ENCODE measurements at regions not wholly inside any gene's neighbourhood (a gene's known extent, or its start where the extent isn't known, plus 50 kb on each side); places are given as distances from the start of the nearest gene placed in this dataset.

GRCh38 chr4:152087335-152087734 is 326.5 kb upstream of the GATB start:
- TF ChIP-seq CTCF (IDR thresholded peaks at IDR 0.05) = no peak
- no peak for TF ChIP-seq ZFX (IDR thresholded peaks at IDR 0.05; ENCODE audit: borderline replicate concordance)

Measured in 22Rv1 (cell line).